ENCODE measurements at regions not wholly inside any gene's neighbourhood (a gene's known extent, or its start where the extent isn't known, plus 50 kb on each side); places are given as distances from the start of the nearest gene placed in this dataset.

DNA sequence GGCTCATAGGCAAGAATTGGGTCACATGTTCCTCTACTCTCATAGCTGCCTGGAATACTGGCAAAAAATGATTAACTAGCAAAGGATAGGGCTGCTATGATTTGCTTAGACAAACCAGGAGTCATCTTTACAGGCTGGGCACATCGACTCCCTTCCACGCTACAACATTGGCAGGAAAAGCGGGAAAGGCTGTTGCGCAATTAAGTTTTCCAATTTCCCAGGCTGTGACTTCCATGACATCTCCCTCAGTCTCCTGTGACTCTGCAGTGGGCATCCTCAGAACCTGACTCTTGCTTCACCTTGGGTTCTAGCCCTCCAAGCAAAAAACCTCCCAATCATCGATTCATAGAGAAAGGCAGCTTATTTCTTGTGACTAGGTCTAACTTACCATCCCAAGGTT, 184.5 kb upstream of the E2F7 start:
- CTCF ChIA-PET = no interaction called here
- intact Hi-C loops (cut with micrococcal nuclease; ENCODE audit: unreplicated experiment) = no loop called here
- no peak for DNase-seq
- BruUV-seq (replicated peaks) = no TSS peak
- Mint-ChIP-seq H3K27ac (ENCODE audit: unreplicated experiment) (no peak overlapping the region), H3K27me3 (ENCODE audit: unreplicated experiment) (no peaks in the 10 kb centered on the region), H3K4me3 (ENCODE audit: low read depth, unreplicated experiment) (no peak overlapping the region), H3K4me1 (ENCODE audit: low read depth, unreplicated experiment) (no peaks in the 10 kb centered on the region), H3K36me3 (ENCODE audit: insufficient read depth, unreplicated experiment) (no peaks in the 10 kb centered on the region), H3K9me3 (ENCODE audit: low read depth, unreplicated experiment) (no peaks in the 10 kb centered on the region)
- no peak for TF ChIP-seq CTCF (IDR thresholded peaks at IDR 0.05; ENCODE audit: unreplicated experiment)

DNA sequence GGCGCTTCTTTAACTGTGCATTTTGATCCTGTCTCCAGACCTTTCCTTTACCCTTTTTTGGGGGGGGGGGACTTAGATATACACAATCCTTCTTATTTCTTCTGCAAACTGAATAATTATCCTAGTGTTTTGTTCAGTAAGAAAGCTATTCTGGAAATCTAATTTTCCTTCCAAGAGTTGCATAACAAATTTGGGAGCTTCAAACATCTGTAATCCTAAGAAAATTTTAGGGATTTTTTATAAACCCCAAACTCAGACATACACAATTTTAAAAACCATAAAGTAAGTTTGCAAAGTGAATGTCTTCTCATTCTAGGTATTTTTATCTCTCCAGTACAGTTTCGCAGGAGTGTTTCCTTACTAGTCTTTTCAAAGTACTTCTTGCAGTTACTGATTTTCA, 182.7 kb upstream of the E2F7 start:
- no TSS peak for BruUV-seq (replicated peaks)
- DNase-seq = no peak
- H3K4me1 Mint-ChIP-seq (ENCODE audit: low read depth, unreplicated experiment) = no peaks in the 10 kb centered on the region
- CTCF ChIA-PET = no interaction called here
- H3K9me3 Mint-ChIP-seq (ENCODE audit: low read depth, unreplicated experiment) = no peaks in the 10 kb centered on the region
- TF ChIP-seq CTCF (IDR thresholded peaks at IDR 0.05; ENCODE audit: unreplicated experiment) = no peak
- H3K36me3 Mint-ChIP-seq (ENCODE audit: insufficient read depth, unreplicated experiment) = no peaks in the 10 kb centered on the region
- no peak overlapping the region for H3K27ac Mint-ChIP-seq (ENCODE audit: unreplicated experiment)
- intact Hi-C loops (cut with micrococcal nuclease; ENCODE audit: unreplicated experiment) = no loop called here
- H3K27me3 Mint-ChIP-seq (ENCODE audit: unreplicated experiment) = no peaks in the 10 kb centered on the region
- H3K4me3 Mint-ChIP-seq (ENCODE audit: low read depth, unreplicated experiment) = no peak overlapping the region

GRCh38 chr12:77247542-77247941, 182.2 kb upstream of the E2F7 start:
- intact Hi-C loops (cut with micrococcal nuclease; ENCODE audit: unreplicated experiment) = no loop called here
- no TSS peak for BruUV-seq (replicated peaks)
- no peaks in the 10 kb centered on the region for H3K4me1 Mint-ChIP-seq (ENCODE audit: low read depth, unreplicated experiment)
- no peaks in the 10 kb centered on the region for H3K36me3 Mint-ChIP-seq (ENCODE audit: insufficient read depth, unreplicated experiment)
- H3K9me3 Mint-ChIP-seq (ENCODE audit: low read depth, unreplicated experiment) = no peaks in the 10 kb centered on the region
- CTCF ChIA-PET = no interaction called here
- no peak for TF ChIP-seq CTCF (IDR thresholded peaks at IDR 0.05; ENCODE audit: unreplicated experiment)
- DNase-seq = no peak
- no peaks in the 10 kb centered on the region for H3K27me3 Mint-ChIP-seq (ENCODE audit: unreplicated experiment)
- H3K4me3 Mint-ChIP-seq (ENCODE audit: low read depth, unreplicated experiment) = no peak overlapping the region
- H3K27ac Mint-ChIP-seq (ENCODE audit: unreplicated experiment) = no peak overlapping the region

GRCh38 chr12:77243345-77243744, 178.0 kb upstream of the E2F7 start:
- Mint-ChIP-seq H3K9me3 (ENCODE audit: low read depth, unreplicated experiment) (no peaks in the 10 kb centered on the region), H3K27ac (ENCODE audit: unreplicated experiment) (no peak overlapping the region), H3K4me3 (ENCODE audit: low read depth, unreplicated experiment) (no peak overlapping the region), H3K4me1 (ENCODE audit: low read depth, unreplicated experiment) (no peaks in the 10 kb centered on the region), H3K27me3 (ENCODE audit: unreplicated experiment) (no peaks in the 10 kb centered on the region), H3K36me3 (ENCODE audit: insufficient read depth, unreplicated experiment) (no peaks in the 10 kb centered on the region)
- intact Hi-C loops (cut with micrococcal nuclease; ENCODE audit: unreplicated experiment) = no loop called here
- DNase-seq = no peak
- CTCF ChIA-PET = interaction anchor here (0.7 kb wide), 1 partner anchor 345 kb away, joined by 3 read pairs; no protein-coding TSS in a partner anchor
- no peak for TF ChIP-seq CTCF (IDR thresholded peaks at IDR 0.05; ENCODE audit: unreplicated experiment)
- BruUV-seq (replicated peaks) = no TSS peak

DNA sequence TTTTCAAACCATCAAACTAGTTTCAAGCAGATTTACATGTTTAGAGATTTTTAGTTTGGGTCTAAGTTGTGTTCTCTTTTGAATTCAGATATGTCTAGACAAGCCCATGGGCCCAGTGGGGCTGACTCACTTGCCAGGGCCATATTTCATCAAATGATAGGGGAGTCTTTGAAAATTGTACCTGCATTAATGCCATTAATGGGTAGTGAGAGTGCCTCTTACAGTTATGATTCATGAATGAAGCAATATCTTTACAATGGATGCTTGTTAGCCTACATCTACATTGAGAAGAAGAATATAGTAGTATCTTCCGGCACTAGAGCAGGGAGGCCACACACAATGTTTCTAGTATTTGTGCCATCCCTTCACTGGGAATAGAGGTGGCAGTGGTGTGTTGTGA, 174.2 kb upstream of the E2F7 start:
- no peak for TF ChIP-seq CTCF (IDR thresholded peaks at IDR 0.05; ENCODE audit: unreplicated experiment)
- Mint-ChIP-seq H3K27me3 (ENCODE audit: unreplicated experiment) (no peaks in the 10 kb centered on the region), H3K9me3 (ENCODE audit: low read depth, unreplicated experiment) (no peaks in the 10 kb centered on the region), H3K4me3 (ENCODE audit: low read depth, unreplicated experiment) (no peak overlapping the region), H3K27ac (ENCODE audit: unreplicated experiment) (no peak overlapping the region), H3K4me1 (ENCODE audit: low read depth, unreplicated experiment) (no peaks in the 10 kb centered on the region), H3K36me3 (ENCODE audit: insufficient read depth, unreplicated experiment) (no peaks in the 10 kb centered on the region)
- intact Hi-C loops (cut with micrococcal nuclease; ENCODE audit: unreplicated experiment) = no loop called here
- CTCF ChIA-PET = no interaction called here
- DNase-seq = no peak
- BruUV-seq (replicated peaks) = no TSS peak
